Kidney epithelial cell (primary cell): ENCODE measurements at regions not wholly inside any gene's neighbourhood (a gene's known extent, or its start where the extent isn't known, plus 50 kb on each side); places are given as distances from the start of the nearest gene placed in this dataset.
"Not testable (repeated sequence)": the region's sequence is repeated elsewhere in the genome, so short reads cannot be mapped to it uniquely, and the experiment has no call there.

ENCODE experiments used
- DNase-seq: peaks from one replicate; pipeline ENCODE4 v3.0.0-alpha.2; 2010; ENCODE audit warnings: low read depth
- H3K27me3 ChIP-seq: 2 replicates; pipeline ENCODE4 v1.6.0; 2011; ENCODE audit warnings: low read length; ENCODE audit not compliant: control insufficient read depth, insufficient read depth
- H3K36me3 ChIP-seq: 2 replicates; pipeline ENCODE4 v1.5.1; 2011; ENCODE audit warnings: low read length; ENCODE audit not compliant: control insufficient read depth, insufficient read depth
- H3K4me3 ChIP-seq: 2 replicates; pipeline ENCODE4 v1.5.1; 2011; ENCODE audit warnings: low read depth, mild to moderate bottlenecking, control low read depth, low read length
- TF ChIP-seq, protein P1 (sequence below): IDR thresholded peaks from 2 replicates; pipeline ENCODE4 v1.5.1; 2011; ENCODE audit warnings: mild to moderate bottlenecking, moderate library complexity, low read length, control low read depth, inconsistent platforms; ENCODE audit not compliant: insufficient read depth, poor library complexity, severe bottlenecking

DNA sequence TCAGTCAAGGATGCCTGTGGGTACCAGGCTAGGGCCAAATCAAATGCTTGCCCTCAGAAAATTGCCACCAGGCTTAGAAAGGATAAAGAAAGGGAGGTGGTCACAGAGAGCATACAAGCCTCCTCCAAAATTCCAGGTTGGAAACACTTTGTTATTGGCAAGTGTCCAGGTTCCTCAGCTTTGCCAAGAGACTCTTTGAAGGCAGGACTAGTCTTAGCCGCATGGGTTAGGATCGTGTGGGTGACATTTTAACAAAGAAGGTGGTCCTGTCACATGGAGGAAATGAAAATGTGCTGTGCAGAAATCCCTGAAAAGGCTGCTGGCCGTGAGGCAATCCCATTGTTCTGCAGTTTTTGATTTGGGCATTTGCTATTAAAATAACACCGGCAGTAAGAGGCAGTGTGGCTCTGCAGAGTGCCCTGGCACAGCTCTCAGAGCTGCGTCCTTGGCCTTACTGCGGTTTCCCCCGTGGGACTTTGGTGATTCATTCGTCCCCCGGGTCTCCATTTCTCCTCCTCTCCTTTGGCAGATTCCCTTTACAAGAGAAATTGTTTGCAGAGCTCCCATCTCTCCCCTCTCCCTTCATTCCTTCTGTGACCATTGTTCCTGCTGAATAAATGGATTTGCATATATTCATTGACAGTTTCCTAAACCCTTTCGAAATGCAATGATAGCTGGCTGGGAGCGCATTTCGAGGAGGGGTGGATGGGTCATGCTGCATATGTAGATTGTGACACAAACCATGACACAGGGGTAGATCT lies 187.3 kb downstream of the VAPA start:
- DNase-seq, result no peak
- TF ChIP-seq, protein P1, sequence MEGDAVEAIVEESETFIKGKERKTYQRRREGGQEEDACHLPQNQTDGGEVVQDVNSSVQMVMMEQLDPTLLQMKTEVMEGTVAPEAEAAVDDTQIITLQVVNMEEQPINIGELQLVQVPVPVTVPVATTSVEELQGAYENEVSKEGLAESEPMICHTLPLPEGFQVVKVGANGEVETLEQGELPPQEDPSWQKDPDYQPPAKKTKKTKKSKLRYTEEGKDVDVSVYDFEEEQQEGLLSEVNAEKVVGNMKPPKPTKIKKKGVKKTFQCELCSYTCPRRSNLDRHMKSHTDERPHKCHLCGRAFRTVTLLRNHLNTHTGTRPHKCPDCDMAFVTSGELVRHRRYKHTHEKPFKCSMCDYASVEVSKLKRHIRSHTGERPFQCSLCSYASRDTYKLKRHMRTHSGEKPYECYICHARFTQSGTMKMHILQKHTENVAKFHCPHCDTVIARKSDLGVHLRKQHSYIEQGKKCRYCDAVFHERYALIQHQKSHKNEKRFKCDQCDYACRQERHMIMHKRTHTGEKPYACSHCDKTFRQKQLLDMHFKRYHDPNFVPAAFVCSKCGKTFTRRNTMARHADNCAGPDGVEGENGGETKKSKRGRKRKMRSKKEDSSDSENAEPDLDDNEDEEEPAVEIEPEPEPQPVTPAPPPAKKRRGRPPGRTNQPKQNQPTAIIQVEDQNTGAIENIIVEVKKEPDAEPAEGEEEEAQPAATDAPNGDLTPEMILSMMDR, result no peak
- H3K4me3 ChIP-seq, result no peak overlapping the region
- no peaks in the 10 kb centered on the region for H3K36me3 ChIP-seq
- peaks cover 5% of the 10 kb centered on the region for H3K27me3 ChIP-seq

- TF ChIP-seq, protein P1, result no peak
- DNase-seq, result no peak
- no peaks in the 10 kb centered on the region for H3K36me3 ChIP-seq
- H3K27me3 ChIP-seq, result peaks cover 5% of the 10 kb centered on the region
- H3K4me3 ChIP-seq, result no peak overlapping the region
These were observed 187.9 kb downstream of the VAPA start for GRCh38 chr18:10101729-10102128.

- DNase-seq, H3K27me3 ChIP-seq, H3K4me3 ChIP-seq, H3K36me3 ChIP-seq: not testable (repeated sequence)
These were observed 191.3 kb downstream of the VAPA start for GRCh38 chr18:10105118-10105517.

DNA sequence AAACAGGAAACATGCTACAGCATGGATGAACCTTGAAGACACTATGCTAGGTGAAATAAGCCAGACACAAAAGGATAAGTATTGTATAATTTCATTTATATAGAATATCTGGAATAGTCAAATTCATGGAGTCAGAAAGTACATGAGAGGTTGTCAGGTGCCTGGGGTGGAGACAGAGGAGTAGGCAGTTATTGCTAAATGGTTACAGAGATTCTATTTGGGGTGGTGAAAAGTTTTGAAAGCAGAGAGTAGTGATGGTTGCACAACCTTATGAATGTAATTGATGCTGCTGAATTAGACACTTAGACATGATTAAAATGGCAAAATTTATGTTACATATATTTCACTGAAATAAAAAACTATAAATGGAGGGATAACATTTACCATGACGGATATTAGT lies 197.4 kb downstream of the VAPA start:
- no peaks in the 10 kb centered on the region for H3K36me3 ChIP-seq
- peaks cover 2% of the 10 kb centered on the region for H3K27me3 ChIP-seq

DNA sequence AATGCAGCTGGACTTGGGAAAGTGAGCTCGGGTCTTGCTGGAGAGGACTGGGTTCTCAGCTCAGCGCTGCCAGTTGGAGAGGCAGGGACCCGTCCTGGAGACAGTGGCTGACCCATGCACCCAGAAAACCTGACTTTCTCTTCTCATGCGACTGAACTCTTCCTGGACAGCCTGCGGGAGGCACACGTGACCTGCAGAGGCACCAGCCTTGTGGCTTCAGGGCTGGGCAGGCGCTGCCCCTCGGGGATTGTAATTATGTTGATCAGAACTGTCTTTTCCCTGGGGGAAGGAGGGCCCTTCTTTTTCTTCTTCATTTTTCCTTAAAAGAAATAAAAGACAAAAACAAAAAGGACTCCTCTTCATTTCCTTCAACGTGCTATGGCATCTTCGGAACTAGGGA lies 198.1 kb downstream of the VAPA start:
- Histone ChIP-seq H3K36me3 (no peaks in the 10 kb centered on the region), H3K27me3 (peaks cover 2% of the 10 kb centered on the region), H3K4me3 (no peak overlapping the region)
- DNase-seq, result no peak
- TF ChIP-seq, protein P1, result no peak

More for the DNA sequence above, 197.4 kb downstream of the VAPA start:
- TF ChIP-seq, protein P1, result no peak
- DNase-seq, result no peak
- no peak overlapping the region for H3K4me3 ChIP-seq

DNA sequence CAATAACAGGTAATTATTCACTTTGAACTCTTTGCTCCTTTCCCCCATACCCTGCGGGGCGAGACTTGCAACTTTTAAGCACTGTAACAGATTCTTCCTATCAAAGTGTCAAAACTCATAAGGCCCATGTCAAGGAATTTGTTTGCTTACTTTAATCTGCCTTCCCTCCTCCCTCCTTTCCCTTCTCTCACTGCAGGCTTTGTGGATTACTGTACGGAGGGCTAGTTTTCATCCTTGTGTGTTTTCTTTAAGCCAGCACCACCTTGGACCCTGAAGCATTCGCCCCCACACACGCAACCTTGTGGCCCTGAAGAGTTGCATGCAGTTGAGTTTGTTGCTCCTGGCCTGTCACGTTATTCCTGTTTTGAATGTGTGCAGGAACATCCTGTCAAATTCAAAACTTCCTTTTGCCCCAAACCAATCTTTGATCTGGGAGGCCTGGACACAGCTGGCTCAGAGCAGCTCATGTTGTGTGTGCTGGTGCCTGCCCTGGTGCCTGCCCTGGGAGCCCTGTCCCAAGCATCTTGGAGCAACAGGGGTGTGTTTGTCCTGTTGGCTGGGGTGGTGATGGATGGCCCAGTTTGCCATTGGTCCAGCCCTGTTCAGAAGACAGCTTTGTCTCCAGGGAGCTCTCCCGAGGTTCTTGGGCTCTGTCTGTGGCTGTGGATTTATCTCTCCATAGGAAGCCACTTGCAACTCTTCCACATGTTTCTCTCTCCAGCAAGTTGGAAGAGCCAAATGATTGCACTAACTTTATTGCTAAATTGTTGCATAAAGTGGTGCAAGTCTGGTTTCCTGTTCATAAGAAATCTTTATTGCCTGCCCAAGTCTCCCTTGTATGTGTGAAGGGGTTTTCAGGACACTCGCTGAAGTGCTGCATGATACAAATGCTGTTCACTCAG lies 199.6 kb downstream of the VAPA start:
- no peak overlapping the region for H3K4me3 ChIP-seq
- no peak for DNase-seq
- H3K27me3 ChIP-seq, result peaks cover 2% of the 10 kb centered on the region
- no peaks in the 10 kb centered on the region for H3K36me3 ChIP-seq
- TF ChIP-seq, protein P1, result no peak
